Fibroblast of the aortic adventitia (primary cell): ENCODE measurements at regions not wholly inside any gene's neighbourhood (a gene's known extent, or its start where the extent isn't known, plus 50 kb on each side); places are given as distances from the start of the nearest gene placed in this dataset.

Source experiments
- DNase-seq: peaks from one replicate; pipeline ENCODE4 v3.0.0-alpha.2; 2010; ENCODE audit warnings: low read depth
- H3K4me3 ChIP-seq: 2 replicates; pipeline ENCODE4 v1.5.1; 2011; ENCODE audit warnings: low read depth, mild to moderate bottlenecking, control low read depth, low read length, moderate library complexity
- CTCF ChIP-seq: IDR thresholded peaks from 2 replicates; pipeline ENCODE4 v1.5.1; 2011; ENCODE audit warnings: mild to moderate bottlenecking, low read length, control low read depth, inconsistent platforms; ENCODE audit not compliant: insufficient read depth

- H3K4me3 ChIP-seq = no peak overlapping the region
- no peak for DNase-seq
- no peak for TF ChIP-seq CTCF
Measured at GRCh38 chr3:146350852-146351251, 99.9 kb upstream of the PLSCR4 start.

- no peak for TF ChIP-seq CTCF
- no peak overlapping the region for H3K4me3 ChIP-seq
- no peak for DNase-seq
Measured at GRCh38 chr3:146345900-146346299, 95.0 kb upstream of the PLSCR4 start.

GRCh38 chr3:146343551-146343950 lies 92.6 kb upstream of the PLSCR4 start:
- DNase-seq = peak; percentile 16
- no peak overlapping the region for H3K4me3 ChIP-seq
- TF ChIP-seq CTCF = no peak

GRCh38 chr3:146342989-146343388 lies 92.1 kb upstream of the PLSCR4 start:
- H3K4me3 ChIP-seq = no peak overlapping the region

GRCh38 chr3:146339349-146339748 lies 88.4 kb upstream of the PLSCR4 start:
- no peak for TF ChIP-seq CTCF
- peak; percentile 46 for DNase-seq
- H3K4me3 ChIP-seq = no peak overlapping the region

More at GRCh38 chr3:146342989-146343388, 92.1 kb upstream of the PLSCR4 start:
- TF ChIP-seq CTCF = no peak
- peak; percentile 83 for DNase-seq

GRCh38 chr3:146337991-146338390 lies 87.1 kb upstream of the PLSCR4 start:
- peak; percentile 71 for DNase-seq
- no peak for TF ChIP-seq CTCF
- no peak overlapping the region for H3K4me3 ChIP-seq

- H3K4me3 ChIP-seq = no peak overlapping the region
- TF ChIP-seq CTCF = no peak
- no peak for DNase-seq
Measured at GRCh38 chr3:146335386-146335785, 84.5 kb upstream of the PLSCR4 start.
